Effector memory CD8-positive, alpha-beta T cell (primary cell): ENCODE measurements at regions not wholly inside any gene's neighbourhood (a gene's known extent, or its start where the extent isn't known, plus 50 kb on each side); places are given as distances from the start of the nearest gene placed in this dataset.
"Not testable (repeated sequence)": the region's sequence is repeated elsewhere in the genome, so short reads cannot be mapped to it uniquely, and the experiment has no call there.

Source experiments
- ATAC-seq: fragments of 150-1000 bp; cut with Tn5 transposase; replicated peaks from 2 replicates; pipeline ENCODE4 v1.10.0; 2021; ENCODE audit warnings: mild to moderate bottlenecking, moderate library complexity
- DNase-seq, 3 experiments: peaks; one replicate each; pipeline ENCODE4 v3.0.0; 2021
- H3K27ac Mint-ChIP-seq, 2 donors: one replicate each; pipeline ENCODE4 v1.8.0; 2022; ENCODE audit warnings: mild to moderate bottlenecking in 2 of 2, mixed read lengths in 2 of 2, moderate library complexity in 2 of 2
- H3K27me3 Mint-ChIP-seq, 2 donors: one replicate each; pipeline ENCODE4 v1.8.0; 2022; ENCODE audit warnings: mixed read lengths in 2 of 2
- H3K36me3 Mint-ChIP-seq: one replicate; pipeline ENCODE4 v1.8.0; 2022; ENCODE audit warnings: mild to moderate bottlenecking, moderate library complexity, mixed read lengths; ENCODE audit not compliant: insufficient read depth
- H3K4me1 Mint-ChIP-seq, 2 donors: one replicate each; pipeline ENCODE4 v1.8.0; 2022; ENCODE audit warnings: low read depth in 2 of 2, mixed read lengths in 2 of 2
- H3K4me3 Mint-ChIP-seq, 2 donors: one replicate each; pipeline ENCODE4 v1.8.0; 2022; ENCODE audit warnings: mild to moderate bottlenecking in 2 of 2, mixed read lengths in 2 of 2, moderate library complexity in 2 of 2
- H3K9me3 Mint-ChIP-seq, 2 donors: one replicate each; pipeline ENCODE4 v1.8.0; 2022; ENCODE audit warnings: mixed read lengths in 2 of 2

- H3K27me3 Mint-ChIP-seq = peaks cover 34 to 61% of the 10 kb centered on the region in 2 donors
- no peaks in the 10 kb centered on the region for H3K9me3 Mint-ChIP-seq
- no peak overlapping the region for H3K4me3 Mint-ChIP-seq
- H3K4me1 Mint-ChIP-seq = no peaks in the 10 kb centered on the region
- H3K36me3 Mint-ChIP-seq = no peaks in the 10 kb centered on the region
- no peak for ATAC-seq
- no peak for DNase-seq
- H3K27ac Mint-ChIP-seq = no peak overlapping the region
Measured at GRCh38 chr18:78867131-78867530, 112.5 kb upstream of the SALL3 start.

- Mint-ChIP-seq H3K9me3 (no peaks in the 10 kb centered on the region), H3K27ac (no peak overlapping the region), H3K36me3 (no peaks in the 10 kb centered on the region), H3K4me1 (no peaks in the 10 kb centered on the region), H3K27me3 (peaks cover 19 to 46% of the 10 kb centered on the region in 2 donors), H3K4me3 (no peak overlapping the region)
- ATAC-seq (no peak), DNase-seq (no peak)
Measured at GRCh38 chr18:78868330-78869316, 111.0 kb upstream of the SALL3 start.

- H3K36me3 Mint-ChIP-seq = no peaks in the 10 kb centered on the region
- ATAC-seq = no peak
Measured at GRCh38 chr18:78871618-78872017, 108.0 kb upstream of the SALL3 start.

GRCh38 chr18:78873926-78874500 lies 105.6 kb upstream of the SALL3 start:
- no peaks in the 10 kb centered on the region for H3K4me1 Mint-ChIP-seq
- no peaks in the 10 kb centered on the region for H3K9me3 Mint-ChIP-seq
- H3K4me3 Mint-ChIP-seq = no peak overlapping the region
- ATAC-seq (no peak), DNase-seq (no peak)
- H3K36me3 Mint-ChIP-seq = no peaks in the 10 kb centered on the region
- H3K27me3 Mint-ChIP-seq = peaks cover 17 to 55% of the 10 kb centered on the region in 2 donors
- H3K27ac Mint-ChIP-seq = no peak overlapping the region

More at GRCh38 chr18:78871618-78872017, 108.0 kb upstream of the SALL3 start:
- no peak for DNase-seq
- Mint-ChIP-seq H3K9me3 (no peaks in the 10 kb centered on the region), H3K4me3 (no peak overlapping the region), H3K27me3 (peaks cover 8 to 43% of the 10 kb centered on the region in 2 donors), H3K27ac (no peak overlapping the region), H3K4me1 (no peaks in the 10 kb centered on the region)

- no peaks in the 10 kb centered on the region for H3K4me1 Mint-ChIP-seq
- no peaks in the 10 kb centered on the region for H3K9me3 Mint-ChIP-seq
- DNase-seq (peak in 1 of 3 experiments; percentile 21), ATAC-seq (no peak)
- H3K36me3 Mint-ChIP-seq = no peaks in the 10 kb centered on the region
- no peak overlapping the region for H3K4me3 Mint-ChIP-seq
- H3K27me3 Mint-ChIP-seq = peaks cover 18 to 48% of the 10 kb centered on the region in 2 donors
- no peak overlapping the region for H3K27ac Mint-ChIP-seq
Measured at GRCh38 chr18:78875016-78875777, 104.4 kb upstream of the SALL3 start.

GRCh38 chr18:78875778-78876650 lies 103.6 kb upstream of the SALL3 start:
- Mint-ChIP-seq H3K9me3 (no peaks in the 10 kb centered on the region), H3K27ac (no peak overlapping the region), H3K4me1 (no peaks in the 10 kb centered on the region), H3K4me3 (no peak overlapping the region), H3K36me3 (no peaks in the 10 kb centered on the region), H3K27me3 (peaks cover 19 to 42% of the 10 kb centered on the region in 2 donors)
- no peak for DNase-seq
- no peak for ATAC-seq

DNA sequence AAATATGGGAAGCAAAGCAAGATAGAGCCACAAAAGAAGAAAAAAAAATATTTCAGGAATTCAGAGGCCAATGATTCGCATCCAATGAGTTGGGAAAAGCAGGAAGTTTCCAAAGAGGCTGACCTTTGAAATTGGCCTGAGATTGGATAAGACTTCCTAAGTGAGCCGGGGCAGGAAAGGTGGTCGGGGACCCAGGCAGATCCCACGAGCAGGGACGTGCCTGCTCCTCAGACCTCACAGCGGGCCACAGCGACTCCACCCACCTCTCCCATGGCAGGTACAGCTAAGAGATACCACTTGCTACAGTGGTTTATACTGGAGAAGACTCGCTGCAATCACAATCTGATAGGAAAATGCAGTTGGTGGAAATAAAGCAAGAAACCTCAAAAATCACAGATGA lies 102.8 kb upstream of the SALL3 start:
- H3K36me3 Mint-ChIP-seq = no peaks in the 10 kb centered on the region
- no peaks in the 10 kb centered on the region for H3K4me1 Mint-ChIP-seq
- no peak overlapping the region for H3K27ac Mint-ChIP-seq
- H3K9me3 Mint-ChIP-seq = no peaks in the 10 kb centered on the region
- peaks cover 19 to 42% of the 10 kb centered on the region in 2 donors for H3K27me3 Mint-ChIP-seq
- no peak for DNase-seq
- ATAC-seq = no peak
- H3K4me3 Mint-ChIP-seq = no peak overlapping the region

DNA sequence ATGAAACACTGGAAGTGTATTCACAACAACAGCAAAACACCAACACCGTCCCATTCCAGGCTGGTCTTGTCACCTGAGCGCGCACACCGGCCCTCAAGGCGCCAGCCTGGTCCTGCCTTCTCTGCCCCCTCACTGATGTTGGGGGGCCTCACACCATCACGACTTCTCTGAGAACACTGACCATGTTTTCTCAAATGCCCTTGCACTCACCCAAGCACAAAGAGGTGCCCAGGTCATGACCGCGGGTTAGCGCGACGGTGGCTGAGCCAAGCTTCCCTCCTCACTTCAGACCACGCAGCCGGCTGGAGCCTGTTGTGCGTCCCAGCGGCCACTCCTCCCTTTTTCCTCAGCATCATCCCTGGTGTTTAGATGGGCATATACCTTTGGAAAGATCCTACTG lies 101.3 kb upstream of the SALL3 start:
- H3K27me3 Mint-ChIP-seq = peaks cover 19 to 50% of the 10 kb centered on the region in 2 donors
- H3K36me3 Mint-ChIP-seq = no peaks in the 10 kb centered on the region
- DNase-seq (no peak), ATAC-seq (no peak)
- no peak overlapping the region for H3K27ac Mint-ChIP-seq
- no peaks in the 10 kb centered on the region for H3K9me3 Mint-ChIP-seq
- no peaks in the 10 kb centered on the region for H3K4me1 Mint-ChIP-seq
- H3K4me3 Mint-ChIP-seq = no peak overlapping the region

DNA sequence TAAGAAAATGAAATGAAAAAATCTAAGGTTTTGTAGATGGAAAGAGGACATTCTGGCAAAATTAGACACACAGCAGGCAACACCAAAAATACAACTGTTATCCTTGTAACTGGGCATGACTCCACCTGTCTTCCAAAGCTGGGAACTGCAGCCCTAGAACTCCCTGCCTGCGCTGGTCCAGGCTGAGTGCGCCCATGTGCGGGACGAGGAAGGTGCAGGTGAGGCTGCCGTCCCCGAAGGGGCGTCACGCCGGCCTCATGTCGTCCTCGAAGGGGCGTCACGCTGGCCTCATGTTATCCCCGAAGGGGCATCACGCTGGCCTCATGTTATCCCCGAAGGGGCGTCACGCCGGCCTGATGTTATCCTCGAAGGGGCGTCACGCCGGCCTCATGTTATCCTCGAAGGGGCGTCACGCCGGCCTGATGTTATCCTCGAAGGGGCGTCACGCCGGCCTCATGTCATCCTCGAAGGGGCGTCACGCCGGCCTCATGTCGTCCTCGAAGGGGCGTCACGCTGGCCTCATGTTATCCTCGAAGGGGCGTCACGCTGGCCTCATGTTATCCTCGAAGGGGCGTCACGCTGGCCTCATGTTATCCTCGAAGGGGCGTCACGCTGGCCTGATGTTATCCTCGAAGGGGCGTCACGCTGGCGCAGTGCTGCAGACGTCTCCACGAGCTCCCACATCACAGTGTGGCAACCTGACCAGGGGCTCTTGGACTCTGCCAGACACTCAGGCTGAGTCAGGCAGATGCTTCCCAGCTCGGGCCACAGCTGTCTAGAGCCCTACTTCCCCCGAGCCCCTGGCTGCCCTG lies 100.3 kb upstream of the SALL3 start:
- not testable (repeated sequence) for H3K4me1 Mint-ChIP-seq, H3K27ac Mint-ChIP-seq, DNase-seq, H3K9me3 Mint-ChIP-seq, ATAC-seq, H3K36me3 Mint-ChIP-seq, H3K4me3 Mint-ChIP-seq
- peaks cover 19 to 50% of the 10 kb centered on the region in 2 donors for H3K27me3 Mint-ChIP-seq

- no peaks in the 10 kb centered on the region for H3K4me1 Mint-ChIP-seq
- no peak overlapping the region for H3K27ac Mint-ChIP-seq
- ATAC-seq (no peak), DNase-seq (no peak)
- H3K9me3 Mint-ChIP-seq = peaks cover 10 to 34% of the 10 kb centered on the region in 2 donors
- no peak overlapping the region for H3K4me3 Mint-ChIP-seq
- H3K36me3 Mint-ChIP-seq = no peaks in the 10 kb centered on the region
- H3K27me3 Mint-ChIP-seq = peaks cover 15 to 22% of the 10 kb centered on the region in 2 donors
Measured at GRCh38 chr18:78882585-78882984, 97.0 kb upstream of the SALL3 start.

GRCh38 chr18:78883501-78883900 lies 96.1 kb upstream of the SALL3 start:
- Mint-ChIP-seq H3K27ac (no peak overlapping the region), H3K36me3 (no peaks in the 10 kb centered on the region), H3K9me3 (peaks cover 10 to 42% of the 10 kb centered on the region in 2 donors), H3K4me3 (no peak overlapping the region), H3K27me3 (peaks cover 13 to 15% of the 10 kb centered on the region in 2 donors), H3K4me1 (no peaks in the 10 kb centered on the region)
- DNase-seq (no peak), ATAC-seq (no peak)

GRCh38 chr18:78884502-78884901 lies 95.1 kb upstream of the SALL3 start:
- Mint-ChIP-seq H3K9me3 (peaks cover 12 to 52% of the 10 kb centered on the region in 2 donors), H3K4me1 (no peaks in the 10 kb centered on the region), H3K36me3 (no peaks in the 10 kb centered on the region), H3K27me3 (peaks cover 9 to 15% of the 10 kb centered on the region in 2 donors), H3K27ac (no peak overlapping the region), H3K4me3 (no peak overlapping the region)
- no peak for ATAC-seq
- DNase-seq = no peak
